ENCODE measurements at regions not wholly inside any gene's neighbourhood (a gene's known extent, or its start where the extent isn't known, plus 50 kb on each side); places are given as distances from the start of the nearest gene placed in this dataset.

DNA sequence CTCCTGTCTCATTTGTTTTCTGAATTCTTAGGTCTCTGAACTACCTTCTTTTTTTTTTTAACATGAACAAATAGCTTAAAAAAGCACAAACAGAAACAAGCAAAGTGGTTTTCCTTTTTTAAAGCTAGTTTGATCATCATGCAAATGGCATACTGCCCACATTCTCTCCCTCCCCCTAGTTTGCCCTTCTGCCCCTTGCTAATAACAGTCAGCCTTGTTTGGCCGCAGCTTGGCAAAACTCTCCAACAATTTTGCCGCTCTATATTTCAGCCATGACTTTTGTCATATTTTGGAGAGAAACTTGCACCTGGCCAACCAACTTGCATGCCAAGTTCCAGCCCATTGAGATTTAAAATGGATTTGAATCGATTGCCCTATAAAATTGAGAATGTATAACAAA is 666.0 kb upstream of the NR2F2 start:
- H2AFZ ChIP-seq (ENCODE audit: low read length) = no peak overlapping the region
- H3K27ac ChIP-seq (ENCODE audit: extremely low read length, insufficient read depth, low read length) = no peak overlapping the region
- no peaks in the 10 kb centered on the region for H3K4me1 ChIP-seq (ENCODE audit: insufficient read depth, low read length)
- ATAC-seq (no peak), DNase-seq (ENCODE audit: low spot score) (no peak), FAIRE-seq (no peak)
- H3K9me3 ChIP-seq (ENCODE audit: low read length) = peaks cover 54% of the 10 kb centered on the region
- in situ Hi-C loops (cut with HindIII; ENCODE audit: extremely low pct_ligation_motif_present, low pct_unique_long_range_greater_than_20kb) (no loop called here), intact Hi-C loops (cut with micrococcal nuclease; ENCODE audit: unreplicated experiment) (no loop called here)
- POLR2A ChIA-PET = no interaction called here
- H4K20me1 ChIP-seq (ENCODE audit: insufficient read depth, low read length) = no peaks in the 10 kb centered on the region
- H3K9ac ChIP-seq (ENCODE audit: insufficient read depth, low read depth, low read length) = no peak overlapping the region
- no TSS peak for BruUV-seq (replicated peaks)
- H3K79me2 ChIP-seq (ENCODE audit: insufficient read depth, low read length) = no peaks in the 10 kb centered on the region
- no peaks in the 10 kb centered on the region; a peak in 1 of 5 replicates for H3K27me3 ChIP-seq (ENCODE audit: control insufficient read depth in 1 of 2, insufficient read depth in 2 of 2, low read length in 2 of 2)
- no peaks in the 10 kb centered on the region for H3K36me3 ChIP-seq (replicated peaks in 1 of 2; ENCODE audit: control insufficient read depth in 1 of 2, insufficient read depth in 2 of 2, low read length in 2 of 2)
- no peak overlapping the region for H3K4me3 ChIP-seq (replicated peaks in 1 of 3; ENCODE audit: insufficient read depth in 1 of 3, low read depth in 2 of 3, low read length in 3 of 3)
- H3K4me2 ChIP-seq (ENCODE audit: low read depth, low read length) = no peak overlapping the region
- 0% methylated on average over 3 of the region's 3 CpGs for WGBS (ENCODE audit: low lambda C conversion rate)
- CTCF ChIA-PET (ENCODE audit: low intra/inter-chr PET ratio, low total read pairs) = no interaction called here
- TF ChIP-seq ZNF766 (CRISPR knock-in tag; IDR thresholded peaks at IDR 0.05; ENCODE audit: borderline replicate concordance) = no peak
- TF ChIP-seq ZNF652 (CRISPR knock-in tag; IDR thresholded peaks at IDR 0.05; ENCODE audit: borderline replicate concordance, low read depth) = no peak
- TF ChIP-seq TCF7L2 (IDR thresholded peaks at IDR 0.05; ENCODE audit: low read depth, low read length) = no peak
- no peak for TF ChIP-seq HDAC2 (CRISPR knock-in tag; IDR thresholded peaks at IDR 0.05)
- TF ChIP-seq NFKBIZ (CRISPR knock-in tag; IDR thresholded peaks at IDR 0.05) = no peak
- no peak for TF ChIP-seq ZNF720 (CRISPR knock-in tag; IDR thresholded peaks at IDR 0.05)
- no peak for TF ChIP-seq NBN (conservative IDR thresholded peaks at IDR 0.05)
- no peak for TF ChIP-seq SNAPC2 (CRISPR knock-in tag; IDR thresholded peaks at IDR 0.05)
- TF ChIP-seq, protein P1, sequence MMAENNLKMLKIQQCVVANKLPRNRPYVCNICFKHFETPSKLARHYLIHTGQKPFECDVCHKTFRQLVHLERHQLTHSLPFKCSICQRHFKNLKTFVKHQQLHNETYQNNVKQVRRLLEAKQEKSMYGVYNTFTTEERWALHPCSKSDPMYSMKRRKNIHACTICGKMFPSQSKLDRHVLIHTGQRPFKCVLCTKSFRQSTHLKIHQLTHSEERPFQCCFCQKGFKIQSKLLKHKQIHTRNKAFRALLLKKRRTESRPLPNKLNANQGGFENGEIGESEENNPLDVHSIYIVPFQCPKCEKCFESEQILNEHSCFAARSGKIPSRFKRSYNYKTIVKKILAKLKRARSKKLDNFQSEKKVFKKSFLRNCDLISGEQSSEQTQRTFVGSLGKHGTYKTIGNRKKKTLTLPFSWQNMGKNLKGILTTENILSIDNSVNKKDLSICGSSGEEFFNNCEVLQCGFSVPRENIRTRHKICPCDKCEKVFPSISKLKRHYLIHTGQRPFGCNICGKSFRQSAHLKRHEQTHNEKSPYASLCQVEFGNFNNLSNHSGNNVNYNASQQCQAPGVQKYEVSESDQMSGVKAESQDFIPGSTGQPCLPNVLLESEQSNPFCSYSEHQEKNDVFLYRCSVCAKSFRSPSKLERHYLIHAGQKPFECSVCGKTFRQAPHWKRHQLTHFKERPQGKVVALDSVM (CRISPR knock-in tag; IDR thresholded peaks at IDR 0.05) = no peak
- TF ChIP-seq PCBP1 (IDR thresholded peaks at IDR 0.05; ENCODE audit: borderline replicate concordance, low read depth, low read length) = no peak
- TF ChIP-seq POLR2AphosphoS2 (IDR thresholded peaks at IDR 0.05; ENCODE audit: low read depth, low read length) = no peak
- TF ChIP-seq ZNF329 (CRISPR knock-in tag; IDR thresholded peaks at IDR 0.05; ENCODE audit: low read depth) = no peak
- TF ChIP-seq CCAR2 (optimal IDR thresholded peaks at IDR 0.05; ENCODE audit: low read depth, low read length) = no peak
- TF ChIP-seq, protein P2, sequence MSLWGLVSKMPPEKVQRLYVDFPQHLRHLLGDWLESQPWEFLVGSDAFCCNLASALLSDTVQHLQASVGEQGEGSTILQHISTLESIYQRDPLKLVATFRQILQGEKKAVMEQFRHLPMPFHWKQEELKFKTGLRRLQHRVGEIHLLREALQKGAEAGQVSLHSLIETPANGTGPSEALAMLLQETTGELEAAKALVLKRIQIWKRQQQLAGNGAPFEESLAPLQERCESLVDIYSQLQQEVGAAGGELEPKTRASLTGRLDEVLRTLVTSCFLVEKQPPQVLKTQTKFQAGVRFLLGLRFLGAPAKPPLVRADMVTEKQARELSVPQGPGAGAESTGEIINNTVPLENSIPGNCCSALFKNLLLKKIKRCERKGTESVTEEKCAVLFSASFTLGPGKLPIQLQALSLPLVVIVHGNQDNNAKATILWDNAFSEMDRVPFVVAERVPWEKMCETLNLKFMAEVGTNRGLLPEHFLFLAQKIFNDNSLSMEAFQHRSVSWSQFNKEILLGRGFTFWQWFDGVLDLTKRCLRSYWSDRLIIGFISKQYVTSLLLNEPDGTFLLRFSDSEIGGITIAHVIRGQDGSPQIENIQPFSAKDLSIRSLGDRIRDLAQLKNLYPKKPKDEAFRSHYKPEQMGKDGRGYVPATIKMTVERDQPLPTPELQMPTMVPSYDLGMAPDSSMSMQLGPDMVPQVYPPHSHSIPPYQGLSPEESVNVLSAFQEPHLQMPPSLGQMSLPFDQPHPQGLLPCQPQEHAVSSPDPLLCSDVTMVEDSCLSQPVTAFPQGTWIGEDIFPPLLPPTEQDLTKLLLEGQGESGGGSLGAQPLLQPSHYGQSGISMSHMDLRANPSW (CRISPR knock-in tag; IDR thresholded peaks at IDR 0.05; ENCODE audit: borderline replicate concordance) = no peak
- TF ChIP-seq, protein P3, sequence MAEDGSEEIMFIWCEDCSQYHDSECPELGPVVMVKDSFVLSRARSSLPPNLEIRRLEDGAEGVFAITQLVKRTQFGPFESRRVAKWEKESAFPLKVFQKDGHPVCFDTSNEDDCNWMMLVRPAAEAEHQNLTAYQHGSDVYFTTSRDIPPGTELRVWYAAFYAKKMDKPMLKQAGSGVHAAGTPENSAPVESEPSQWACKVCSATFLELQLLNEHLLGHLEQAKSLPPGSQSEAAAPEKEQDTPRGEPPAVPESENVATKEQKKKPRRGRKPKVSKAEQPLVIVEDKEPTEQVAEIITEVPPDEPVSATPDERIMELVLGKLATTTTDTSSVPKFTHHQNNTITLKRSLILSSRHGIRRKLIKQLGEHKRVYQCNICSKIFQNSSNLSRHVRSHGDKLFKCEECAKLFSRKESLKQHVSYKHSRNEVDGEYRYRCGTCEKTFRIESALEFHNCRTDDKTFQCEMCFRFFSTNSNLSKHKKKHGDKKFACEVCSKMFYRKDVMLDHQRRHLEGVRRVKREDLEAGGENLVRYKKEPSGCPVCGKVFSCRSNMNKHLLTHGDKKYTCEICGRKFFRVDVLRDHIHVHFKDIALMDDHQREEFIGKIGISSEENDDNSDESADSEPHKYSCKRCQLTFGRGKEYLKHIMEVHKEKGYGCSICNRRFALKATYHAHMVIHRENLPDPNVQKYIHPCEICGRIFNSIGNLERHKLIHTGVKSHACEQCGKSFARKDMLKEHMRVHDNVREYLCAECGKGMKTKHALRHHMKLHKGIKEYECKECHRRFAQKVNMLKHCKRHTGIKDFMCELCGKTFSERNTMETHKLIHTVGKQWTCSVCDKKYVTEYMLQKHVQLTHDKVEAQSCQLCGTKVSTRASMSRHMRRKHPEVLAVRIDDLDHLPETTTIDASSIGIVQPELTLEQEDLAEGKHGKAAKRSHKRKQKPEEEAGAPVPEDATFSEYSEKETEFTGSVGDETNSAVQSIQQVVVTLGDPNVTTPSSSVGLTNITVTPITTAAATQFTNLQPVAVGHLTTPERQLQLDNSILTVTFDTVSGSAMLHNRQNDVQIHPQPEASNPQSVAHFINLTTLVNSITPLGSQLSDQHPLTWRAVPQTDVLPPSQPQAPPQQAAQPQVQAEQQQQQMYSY (CRISPR knock-in tag; IDR thresholded peaks at IDR 0.05) = no peak
- TF ChIP-seq, protein P4, sequence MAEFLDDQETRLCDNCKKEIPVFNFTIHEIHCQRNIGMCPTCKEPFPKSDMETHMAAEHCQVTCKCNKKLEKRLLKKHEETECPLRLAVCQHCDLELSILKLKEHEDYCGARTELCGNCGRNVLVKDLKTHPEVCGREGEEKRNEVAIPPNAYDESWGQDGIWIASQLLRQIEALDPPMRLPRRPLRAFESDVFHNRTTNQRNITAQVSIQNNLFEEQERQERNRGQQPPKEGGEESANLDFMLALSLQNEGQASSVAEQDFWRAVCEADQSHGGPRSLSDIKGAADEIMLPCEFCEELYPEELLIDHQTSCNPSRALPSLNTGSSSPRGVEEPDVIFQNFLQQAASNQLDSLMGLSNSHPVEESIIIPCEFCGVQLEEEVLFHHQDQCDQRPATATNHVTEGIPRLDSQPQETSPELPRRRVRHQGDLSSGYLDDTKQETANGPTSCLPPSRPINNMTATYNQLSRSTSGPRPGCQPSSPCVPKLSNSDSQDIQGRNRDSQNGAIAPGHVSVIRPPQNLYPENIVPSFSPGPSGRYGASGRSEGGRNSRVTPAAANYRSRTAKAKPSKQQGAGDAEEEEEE (CRISPR knock-in tag; IDR thresholded peaks at IDR 0.05; ENCODE audit: borderline replicate concordance) = no peak
- no peak for TF ChIP-seq NAIF1 (CRISPR knock-in tag; IDR thresholded peaks at IDR 0.05; ENCODE audit: borderline replicate concordance)
